GM20000 (cell line): ENCODE measurements at regions not wholly inside any gene's neighbourhood (a gene's known extent, or its start where the extent isn't known, plus 50 kb on each side); places are given as distances from the start of the nearest gene placed in this dataset.

Experiments
- DNase-seq: peaks from one replicate; pipeline ENCODE4 v3.0.0; 2012; ENCODE audit warnings: low spot score
- CTCF ChIP-seq: IDR thresholded peaks from 2 replicates; pipeline ENCODE4 v1.5.1; 2012; ENCODE audit warnings: mild to moderate bottlenecking, control low read depth; ENCODE audit errors: extremely low read depth, missing control alignments

DNA sequence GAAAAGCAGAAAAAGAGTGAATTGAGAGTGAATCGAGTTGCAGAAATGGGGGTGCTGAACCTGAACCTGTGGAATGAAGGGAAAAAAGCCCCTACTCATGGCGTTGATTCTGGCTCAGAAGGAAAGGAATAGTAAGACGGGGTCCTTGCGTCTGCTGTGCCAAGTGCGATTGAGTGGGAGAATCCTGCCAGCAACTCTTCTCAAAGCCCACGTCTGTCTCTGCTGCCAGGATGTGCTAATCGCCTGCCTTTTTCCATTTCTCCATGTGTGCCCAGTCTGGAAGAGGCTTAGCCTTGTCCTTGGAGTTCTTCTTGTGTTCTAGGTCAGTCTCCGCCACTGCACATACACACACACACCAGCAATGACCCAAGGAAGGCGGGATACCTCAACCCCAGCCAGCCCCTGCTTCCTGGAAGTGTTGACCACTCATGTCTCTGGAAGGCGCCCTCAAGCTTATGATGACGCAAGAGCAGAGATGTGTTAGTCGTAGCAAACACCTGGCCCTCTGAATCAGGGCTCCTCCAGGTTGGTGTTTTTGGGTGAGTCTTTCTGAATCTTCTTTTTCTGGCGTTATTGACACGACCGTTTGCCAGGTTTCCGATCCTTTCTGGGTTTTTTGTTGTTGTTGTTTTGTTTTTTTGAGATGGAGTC is 262.4 kb upstream of the PROK2 start:
- TF ChIP-seq CTCF = no peak
- DNase-seq = no peak

- no peak for TF ChIP-seq CTCF
- no peak for DNase-seq
Observed at GRCh38 chr3:72044231-72044855, 259.4 kb upstream of the PROK2 start.

GRCh38 chr3:72043204-72044133 is 258.5 kb upstream of the PROK2 start:
- TF ChIP-seq CTCF = no peak
- peak; percentile 38 for DNase-seq

DNA sequence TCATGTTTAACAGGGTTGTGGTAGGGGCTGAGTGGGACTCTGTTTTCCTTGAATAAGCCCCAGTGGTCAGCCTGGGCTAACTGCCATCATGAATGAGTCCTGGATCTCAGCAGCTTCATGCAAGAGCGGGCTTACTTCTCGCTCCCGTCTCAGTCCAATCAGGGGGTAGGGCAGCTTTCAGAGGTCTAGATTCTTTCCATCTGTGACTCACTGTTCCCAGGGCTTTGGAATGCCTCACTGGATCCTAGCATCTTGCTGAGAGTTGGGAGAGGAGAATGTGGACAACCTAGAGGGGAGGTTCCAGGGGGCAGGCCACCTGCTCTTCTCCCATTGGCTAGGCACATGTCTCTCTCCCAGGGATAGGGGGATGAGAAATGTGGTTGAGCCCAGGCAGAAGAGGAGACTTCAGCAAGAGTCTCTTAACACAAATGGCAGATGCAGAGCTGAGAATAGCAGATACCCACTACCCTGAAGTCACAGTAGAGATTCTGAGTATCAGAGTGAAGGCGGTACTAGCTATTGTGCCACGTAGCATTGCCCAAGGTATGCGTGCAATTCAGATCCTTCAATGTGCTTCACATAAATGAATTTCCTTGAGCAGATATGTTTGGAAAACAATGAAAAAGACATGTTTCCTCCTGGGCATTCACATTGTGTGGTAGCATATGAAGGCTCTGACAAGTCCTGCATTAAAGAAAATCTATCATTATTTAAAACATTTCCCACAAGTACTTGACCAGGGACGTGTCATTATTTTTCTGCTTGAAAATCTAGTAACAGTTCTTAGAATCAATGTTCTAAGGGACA is 257.7 kb upstream of the PROK2 start:
- no peak for TF ChIP-seq CTCF
- DNase-seq = no peak

- no peak for TF ChIP-seq CTCF
- DNase-seq = no peak
Observed at GRCh38 chr3:72041511-72041910, 256.6 kb upstream of the PROK2 start.

DNA sequence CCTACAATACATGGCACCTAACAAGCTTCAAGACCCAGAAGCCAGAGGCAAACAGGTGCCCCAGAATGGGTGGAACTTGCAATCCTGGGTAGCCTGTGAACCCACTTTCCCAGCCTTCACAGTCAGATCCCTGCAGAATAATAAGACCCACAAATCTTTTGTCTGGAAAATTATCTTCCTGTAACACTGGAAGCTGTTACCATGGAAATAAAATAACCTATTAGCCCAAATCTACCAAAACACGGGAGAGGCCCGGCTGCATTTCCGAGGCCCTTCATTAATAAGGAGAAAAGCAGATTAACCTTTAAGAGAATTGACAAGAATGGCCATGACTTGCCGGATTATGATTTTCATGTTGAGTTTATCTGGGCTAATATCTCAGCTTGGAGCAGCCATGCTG is 256.1 kb upstream of the PROK2 start:
- TF ChIP-seq CTCF = no peak
- no peak for DNase-seq
